A673 (cell line): ENCODE measurements at regions not wholly inside any gene's neighbourhood (a gene's known extent, or its start where the extent isn't known, plus 50 kb on each side); places are given as distances from the start of the nearest gene placed in this dataset.

ENCODE experiments used
- BruUV-seq: library from RNA; stranded (reverse); fragments of 400-500 nt; replicated peaks from 2 replicates; lab custom pipeline; 2021; lab: Mats Ljungman, UMichigan
- CTCF ChIA-PET: fragments of 300-600 bp; sonication (Branson Sonifier 250); formaldehyde crosslinking; loops from one replicate; lab custom pipeline; 2022; ENCODE audit warnings: antibody characterized with exemption; lab: Charles Lee
- POLR2A ChIA-PET: fragments of 300-600 bp; sonication (Branson Sonifier 250); formaldehyde crosslinking; loops from one replicate; lab custom pipeline; 2022; ENCODE audit warnings: antibody characterized with exemption; ENCODE audit not compliant: low non-redundant PET; lab: Charles Lee
- DNase-seq: peaks from one replicate; pipeline ENCODE4 v3.0.0-alpha.2; 2015; ENCODE audit warnings: low spot score
- H3K27ac ChIP-seq: fragments of 200-600 bp; sonication (generic); 2 replicates; pipeline ENCODE4 v1.5.1; 2016; ENCODE audit warnings: mixed run types, low read depth, mild to moderate bottlenecking, mixed read lengths, antibody characterized with exemption, low read length; ENCODE audit not compliant: poor library complexity, severe bottlenecking
- H3K27me3 ChIP-seq: fragments of 200-600 bp; sonication (generic); replicated peaks from 2 replicates; pipeline ENCODE4 v1.6.1; 2017; ENCODE audit warnings: mixed run types, low read depth, mild to moderate bottlenecking, mixed read lengths, antibody characterized with exemption, low read length; ENCODE audit not compliant: insufficient read depth, poor library complexity
- H3K36me3 ChIP-seq: fragments of 200-600 bp; sonication (generic); 2 replicates; pipeline ENCODE4 v1.6.1; 2016; ENCODE audit warnings: mixed run types, mild to moderate bottlenecking, mixed read lengths, antibody characterized with exemption, low read length; ENCODE audit not compliant: insufficient read depth, poor library complexity, severe bottlenecking
- H3K4me1 ChIP-seq: fragments of 200-600 bp; sonication (generic); 2 replicates; pipeline ENCODE4 v1.6.1; 2017; ENCODE audit warnings: mixed run types, mild to moderate bottlenecking, mixed read lengths, antibody characterized with exemption, low read length; ENCODE audit not compliant: insufficient read depth, poor library complexity, severe bottlenecking
- H3K4me3 ChIP-seq: fragments of 200-600 bp; sonication (generic); 2 replicates; pipeline ENCODE4 v1.5.1; 2016; ENCODE audit warnings: low read depth, mixed run types, mild to moderate bottlenecking, mixed read lengths, low read length; ENCODE audit not compliant: poor library complexity, severe bottlenecking
- H3K9me3 ChIP-seq: fragments of 200-600 bp; sonication (generic); 2 replicates; pipeline ENCODE4 v1.6.1; 2016; ENCODE audit warnings: mixed run types, low read depth, mild to moderate bottlenecking, mixed read lengths, antibody characterized with exemption, low read length; ENCODE audit not compliant: poor library complexity, severe bottlenecking
- EZH2 ChIP-seq: fragments of 200-600 bp; sonication (generic); IDR thresholded peaks from 2 replicates; pipeline ENCODE4 v1.6.1; 2017; ENCODE audit warnings: borderline replicate concordance, low read depth, mild to moderate bottlenecking, mixed read lengths, antibody characterized with exemption, low read length; ENCODE audit not compliant: poor library complexity, severe bottlenecking
- intact Hi-C: fragments of 100-400 bp; cut with micrococcal nuclease; formaldehyde crosslinking; loops from one replicate; pipeline ENCODE4 v1.10.0; 2022; ENCODE audit not compliant: unreplicated experiment
- TF ChIP-seq, protein P1 (sequence below): fragments of 300-800, 200-600 bp; sonication (generic); conservative IDR thresholded peaks from 2 replicates; pipeline ENCODE4 v1.5.1; 2017; ENCODE audit warnings: low read depth, mild to moderate bottlenecking, antibody characterized with exemption, low read length, moderate library complexity, mixed read lengths

DNA sequence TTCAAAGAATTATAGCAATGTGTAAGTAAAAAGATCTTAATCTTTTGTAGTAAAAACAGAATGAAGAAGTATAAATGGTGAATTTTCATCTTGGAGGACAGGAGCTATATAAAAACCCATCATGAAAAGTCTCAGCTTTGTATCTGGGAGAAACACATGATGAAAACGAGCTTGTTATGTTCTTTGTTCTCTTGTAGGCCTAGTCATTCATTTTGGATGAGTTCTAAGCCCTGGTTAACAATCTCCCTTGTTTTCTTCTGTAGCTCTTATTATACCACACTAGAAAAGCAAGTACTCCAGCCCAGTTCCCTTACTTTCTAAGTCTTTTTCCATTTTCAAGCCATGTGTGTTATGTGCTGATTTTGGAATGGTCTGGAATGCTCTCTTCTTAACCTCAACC lies 463.5 kb upstream of the RGS6 start:
- TF ChIP-seq EZH2: no peak
- TF ChIP-seq, protein P1, sequence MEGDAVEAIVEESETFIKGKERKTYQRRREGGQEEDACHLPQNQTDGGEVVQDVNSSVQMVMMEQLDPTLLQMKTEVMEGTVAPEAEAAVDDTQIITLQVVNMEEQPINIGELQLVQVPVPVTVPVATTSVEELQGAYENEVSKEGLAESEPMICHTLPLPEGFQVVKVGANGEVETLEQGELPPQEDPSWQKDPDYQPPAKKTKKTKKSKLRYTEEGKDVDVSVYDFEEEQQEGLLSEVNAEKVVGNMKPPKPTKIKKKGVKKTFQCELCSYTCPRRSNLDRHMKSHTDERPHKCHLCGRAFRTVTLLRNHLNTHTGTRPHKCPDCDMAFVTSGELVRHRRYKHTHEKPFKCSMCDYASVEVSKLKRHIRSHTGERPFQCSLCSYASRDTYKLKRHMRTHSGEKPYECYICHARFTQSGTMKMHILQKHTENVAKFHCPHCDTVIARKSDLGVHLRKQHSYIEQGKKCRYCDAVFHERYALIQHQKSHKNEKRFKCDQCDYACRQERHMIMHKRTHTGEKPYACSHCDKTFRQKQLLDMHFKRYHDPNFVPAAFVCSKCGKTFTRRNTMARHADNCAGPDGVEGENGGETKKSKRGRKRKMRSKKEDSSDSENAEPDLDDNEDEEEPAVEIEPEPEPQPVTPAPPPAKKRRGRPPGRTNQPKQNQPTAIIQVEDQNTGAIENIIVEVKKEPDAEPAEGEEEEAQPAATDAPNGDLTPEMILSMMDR: no peak
- intact Hi-C loops: no loop called here
- BruUV-seq: no TSS peak
- Histone ChIP-seq H3K27me3 (no peaks in the 10 kb centered on the region), H3K27ac (no peak overlapping the region), H3K4me1 (peaks cover 26% of the 10 kb centered on the region), H3K36me3 (no peaks in the 10 kb centered on the region), H3K4me3 (no peak overlapping the region), H3K9me3 (no peaks in the 10 kb centered on the region)
- POLR2A ChIA-PET: no interaction called here
- CTCF ChIA-PET: interaction anchor here (0.6 kb wide), 1 partner anchor 102 kb away, joined by 6 read pairs; no protein-coding TSS in a partner anchor
- no peak for DNase-seq

DNA sequence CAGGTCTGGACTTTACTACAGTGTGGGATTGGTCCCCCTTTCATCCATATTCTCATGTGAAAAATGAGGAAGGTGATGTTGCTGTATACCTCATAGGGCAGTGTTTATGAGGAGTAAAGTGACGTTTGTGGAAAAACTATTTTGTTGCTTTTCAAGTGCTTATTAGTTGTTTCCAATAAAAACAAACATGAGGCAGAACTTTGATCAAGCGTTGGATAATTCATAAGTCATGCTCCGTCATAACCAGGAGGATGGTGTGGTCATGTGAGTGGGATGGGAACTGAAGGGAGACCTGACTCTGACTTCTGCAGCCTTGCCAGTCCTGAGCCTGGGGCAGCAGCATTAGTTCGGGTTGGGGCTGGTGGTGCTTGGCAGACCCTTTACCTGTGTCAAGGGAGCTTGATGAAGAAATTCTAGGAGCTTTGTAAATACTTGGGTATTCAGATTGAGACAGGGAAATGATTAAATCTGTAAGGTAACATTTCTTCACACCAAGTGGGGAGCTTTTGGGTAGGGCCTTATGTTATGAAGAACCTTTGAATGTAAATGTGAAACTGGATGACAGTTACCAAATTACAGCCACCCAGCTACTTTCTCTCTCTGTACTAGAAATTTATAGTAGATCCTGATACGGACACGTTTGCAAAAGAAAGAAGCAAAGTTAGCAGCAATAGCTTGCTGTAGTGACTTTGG lies 462.4 kb upstream of the RGS6 start:
- Histone ChIP-seq H3K4me1 (peaks cover 37% of the 10 kb centered on the region), H3K36me3 (no peaks in the 10 kb centered on the region), H3K4me3 (no peak overlapping the region), H3K27me3 (no peaks in the 10 kb centered on the region), H3K9me3 (no peaks in the 10 kb centered on the region), H3K27ac (no peak overlapping the region)
- no peak for DNase-seq
- TF ChIP-seq EZH2: no peak
- TF ChIP-seq, protein P1: no peak
- ChIA-PET CTCF (no interaction called here), POLR2A (no interaction called here)
- intact Hi-C loops: no loop called here
- no TSS peak for BruUV-seq

DNA sequence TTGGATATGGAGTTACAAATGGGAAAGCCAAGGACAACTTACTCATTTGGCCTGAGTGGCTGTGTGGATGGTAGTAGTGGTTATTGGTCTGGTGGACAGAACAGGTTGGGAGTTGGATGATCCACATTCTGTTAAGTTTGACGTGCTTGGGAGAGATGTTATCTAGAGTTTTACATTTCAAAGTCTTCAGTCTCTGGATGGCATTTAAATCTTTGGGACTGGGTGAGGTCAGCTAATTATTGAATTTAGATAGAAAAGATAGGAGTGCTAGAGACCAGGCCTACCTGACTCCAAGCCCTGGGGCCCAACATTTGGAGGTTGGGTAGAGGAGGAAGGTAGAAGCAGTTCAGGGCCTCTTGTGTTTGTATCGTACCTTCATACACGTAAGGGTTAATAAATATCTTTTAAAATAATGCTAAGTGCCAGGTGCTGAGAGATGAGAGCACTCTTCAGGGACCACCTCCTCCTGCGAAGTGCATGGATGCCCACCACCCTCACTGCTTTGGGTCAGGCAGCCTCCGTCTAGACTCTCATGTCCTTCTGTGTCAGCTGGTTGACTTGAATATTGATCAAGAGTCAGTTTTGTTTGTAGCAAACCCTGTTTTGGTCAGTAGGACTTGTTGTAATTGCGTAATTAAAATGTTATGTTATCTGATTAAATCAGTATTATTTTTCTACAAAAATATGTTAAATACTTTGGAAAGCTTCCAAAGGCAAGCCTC lies 460.4 kb upstream of the RGS6 start:
- Histone ChIP-seq H3K4me3 (no peak overlapping the region), H3K36me3 (no peaks in the 10 kb centered on the region), H3K4me1 (peaks cover 37% of the 10 kb centered on the region), H3K9me3 (no peaks in the 10 kb centered on the region), H3K27me3 (no peaks in the 10 kb centered on the region), H3K27ac (no peak overlapping the region)
- ChIA-PET CTCF (interaction anchor here (0.7 kb wide), 1 partner anchor 305 kb away, joined by 4 read pairs; no protein-coding TSS in a partner anchor), POLR2A (no interaction called here)
- no peak for DNase-seq
- intact Hi-C loops: no loop called here
- no peak for TF ChIP-seq EZH2
- TF ChIP-seq, protein P1: no peak
- no TSS peak for BruUV-seq
